AG20443 (cell line): ENCODE measurements at regions not wholly inside any gene's neighbourhood (a gene's known extent, or its start where the extent isn't known, plus 50 kb on each side); places are given as distances from the start of the nearest gene placed in this dataset.
"Not testable (repeated sequence)": the region's sequence is repeated elsewhere in the genome, so short reads cannot be mapped to it uniquely, and the experiment has no call there.

ENCODE experiments used
- DNase-seq: peaks from one replicate; pipeline ENCODE4 v3.0.0; 2012; ENCODE audit warnings: low spot score, mixed read lengths

GRCh38 chr12:97797473-97797872, 334.9 kb downstream of the RMST start:
- no peak for DNase-seq

- no peak for DNase-seq
Measured at GRCh38 chr12:97800561-97800960, 338.0 kb downstream of the RMST start.

GRCh38 chr12:97801471-97802059, 339.0 kb downstream of the RMST start:
- DNase-seq = no peak

GRCh38 chr12:97805146-97805545, 342.5 kb downstream of the RMST start:
- DNase-seq = no peak

GRCh38 chr12:97813301-97813700, 350.7 kb downstream of the RMST start:
- no peak for DNase-seq

GRCh38 chr12:97821806-97822205, 359.2 kb downstream of the RMST start:
- no peak for DNase-seq

GRCh38 chr12:97835541-97835940, 372.9 kb downstream of the RMST start:
- DNase-seq = no peak

GRCh38 chr12:97837401-97837800, 374.8 kb downstream of the RMST start:
- DNase-seq = no peak

- DNase-seq = no peak
Measured at GRCh38 chr12:97848051-97848450, 385.4 kb downstream of the RMST start.

GRCh38 chr12:97854477-97854876, 391.9 kb downstream of the RMST start:
- no peak for DNase-seq

- no peak for DNase-seq
Measured at GRCh38 chr12:97862072-97862471, 399.5 kb downstream of the RMST start.

- no peak for DNase-seq
Measured at GRCh38 chr12:97875064-97875463, 412.5 kb downstream of the RMST start.

- DNase-seq = no peak
Measured at GRCh38 chr12:97876780-97877179, 414.2 kb downstream of the RMST start.

GRCh38 chr12:97877404-97877803, 414.8 kb downstream of the RMST start:
- DNase-seq = no peak

GRCh38 chr12:97886511-97887176, 424.0 kb downstream of the RMST start:
- DNase-seq = no peak

- not testable (repeated sequence) for DNase-seq
Measured at GRCh38 chr12:97897881-97898280, 435.3 kb downstream of the RMST start.

- DNase-seq = no peak
Measured at GRCh38 chr12:97899529-97899928, 436.9 kb downstream of the RMST start.

- no peak for DNase-seq
Measured at GRCh38 chr12:97899956-97900355, 437.4 kb downstream of the RMST start.

- no peak for DNase-seq
Measured at GRCh38 chr12:97903356-97903755, 440.8 kb downstream of the RMST start.

GRCh38 chr12:97907504-97907903, 444.9 kb downstream of the RMST start:
- no peak for DNase-seq

GRCh38 chr12:97910559-97910958, 448.0 kb downstream of the RMST start:
- no peak for DNase-seq

- DNase-seq = peak; percentile 29
Measured at GRCh38 chr12:97912943-97913342, 450.3 kb downstream of the RMST start.

GRCh38 chr12:97921979-97922722, 459.5 kb downstream of the RMST start:
- peak; percentile 64 for DNase-seq
